Tibial artery (tissue), 4 donors: ENCODE measurements at regions not wholly inside any gene's neighbourhood (a gene's known extent, or its start where the extent isn't known, plus 50 kb on each side); places are given as distances from the start of the nearest gene placed in this dataset.

ENCODE experiments used
- DNase-seq, 2 donors: peaks; one replicate each; pipeline ENCODE4 v3.0.0-alpha.2; 2019
- H3K27ac ChIP-seq, 2 donors: fragments of 200-600 bp; sonication (generic) in 1 of 2; 1 replicate in 1 of 2; 2 replicates in 1 of 2; pipeline ENCODE4 v1.5.1; 2018 to 2019; ENCODE audit warnings: mild to moderate bottlenecking in 1 of 2
- H3K27me3 ChIP-seq, 2 donors: fragments of 200-600 bp; sonication (generic) in 1 of 2; one replicate each; pipeline versions ENCODE4 v1.5.1 to v1.6.0; 2016 to 2019
- H3K36me3 ChIP-seq, 3 donors: fragments of 200-600 bp; sonication (generic) in 2 of 3; one replicate each; pipeline ENCODE4 v1.5.1; 2016 to 2019; ENCODE audit warnings: mild to moderate bottlenecking in 2 of 3
- H3K4me1 ChIP-seq, 4 donors: fragments of 200-600 bp; sonication (generic) in 2 of 4; 1 replicate in 3 of 4; 2 replicates in 1 of 4; pipeline ENCODE4 v1.5.1; 2016 to 2019
- H3K4me3 ChIP-seq, 2 donors: fragments of 200-600 bp; sonication (generic) in 1 of 2; 1 replicate in 1 of 2; 2 replicates in 1 of 2; pipeline ENCODE4 v1.5.1; 2018 to 2019; ENCODE audit warnings: mild to moderate bottlenecking in 2 of 2
- H3K9me3 ChIP-seq, 3 donors: fragments of 200-600 bp; sonication (generic) in 1 of 3; one replicate each; pipeline ENCODE4 v1.5.1; 2016 to 2019
- CTCF ChIP-seq, 2 experiments: fragments of 200-600 bp in 1 of 2; fragments of 450-650 bp in 1 of 2; IDR thresholded peaks; one replicate each; pipeline ENCODE4 v1.5.1; 2017 to 2019; ENCODE audit warnings: antibody characterized with exemption in 2 of 2, mild to moderate bottlenecking in 1 of 2, moderate library complexity in 1 of 2
- intact Hi-C: fragments of 100-400 bp; cut with DNase I; formaldehyde crosslinking; loops from one replicate; pipeline ENCODE4 v1.15.0; 2023; ENCODE audit warnings: low total_unique reads

DNA sequence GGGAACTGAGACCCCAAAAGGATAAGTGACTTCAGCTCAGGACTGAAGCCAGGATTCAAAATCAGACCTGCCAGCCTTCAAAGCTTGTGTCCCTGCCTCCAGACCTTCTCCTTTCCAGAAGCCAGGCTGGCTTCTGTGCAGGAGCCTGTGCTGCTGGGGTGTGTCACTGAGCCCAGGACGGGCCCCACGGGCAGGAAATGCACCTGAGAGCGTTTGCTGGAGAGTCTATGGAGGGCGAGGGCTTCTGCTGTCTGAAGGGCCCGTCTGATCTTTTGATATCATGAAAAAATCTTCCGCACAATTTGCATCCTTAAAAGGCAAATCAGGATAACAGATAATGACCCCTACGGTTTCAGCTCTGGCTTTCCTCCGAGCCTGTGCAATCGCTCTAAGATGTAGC, 125.4 kb downstream of the FAM43A start:
- intact Hi-C loops, result no loop called here

GRCh38 chr3:194812176-194812575, 126.5 kb downstream of the FAM43A start:
- Histone ChIP-seq H3K27me3 (peaks cover 0 to 7% of the 10 kb centered on the region in 2 donors), H3K27ac (no peak overlapping the region), H3K4me3 (no peak overlapping the region), H3K36me3 (no peaks in the 10 kb centered on the region), H3K9me3 (no peaks in the 10 kb centered on the region), H3K4me1 (no peaks in the 10 kb centered on the region)
- intact Hi-C loops, result no loop called here
- no peak for TF ChIP-seq CTCF (IDR thresholded peaks at IDR 0.05)
- no peak for DNase-seq

More for the DNA sequence above, 125.4 kb downstream of the FAM43A start:
- Histone ChIP-seq H3K9me3 (no peaks in the 10 kb centered on the region), H3K4me1 (no peaks in the 10 kb centered on the region), H3K4me3 (no peak overlapping the region), H3K27me3 (peaks cover 0 to 11% of the 10 kb centered on the region in 2 donors), H3K36me3 (no peaks in the 10 kb centered on the region), H3K27ac (no peak overlapping the region)
- TF ChIP-seq CTCF (IDR thresholded peaks at IDR 0.05), result no peak
- no peak for DNase-seq

- DNase-seq, result no peak
- Histone ChIP-seq H3K4me3 (no peak overlapping the region), H3K36me3 (no peaks in the 10 kb centered on the region), H3K27ac (no peak overlapping the region), H3K9me3 (no peaks in the 10 kb centered on the region), H3K27me3 (peaks cover 0 to 9% of the 10 kb centered on the region in 2 donors), H3K4me1 (no peaks in the 10 kb centered on the region)
- intact Hi-C loops, result no loop called here
- no peak for TF ChIP-seq CTCF (IDR thresholded peaks at IDR 0.05)
These were observed 129.2 kb downstream of the FAM43A start for GRCh38 chr3:194814878-194815357.

DNA sequence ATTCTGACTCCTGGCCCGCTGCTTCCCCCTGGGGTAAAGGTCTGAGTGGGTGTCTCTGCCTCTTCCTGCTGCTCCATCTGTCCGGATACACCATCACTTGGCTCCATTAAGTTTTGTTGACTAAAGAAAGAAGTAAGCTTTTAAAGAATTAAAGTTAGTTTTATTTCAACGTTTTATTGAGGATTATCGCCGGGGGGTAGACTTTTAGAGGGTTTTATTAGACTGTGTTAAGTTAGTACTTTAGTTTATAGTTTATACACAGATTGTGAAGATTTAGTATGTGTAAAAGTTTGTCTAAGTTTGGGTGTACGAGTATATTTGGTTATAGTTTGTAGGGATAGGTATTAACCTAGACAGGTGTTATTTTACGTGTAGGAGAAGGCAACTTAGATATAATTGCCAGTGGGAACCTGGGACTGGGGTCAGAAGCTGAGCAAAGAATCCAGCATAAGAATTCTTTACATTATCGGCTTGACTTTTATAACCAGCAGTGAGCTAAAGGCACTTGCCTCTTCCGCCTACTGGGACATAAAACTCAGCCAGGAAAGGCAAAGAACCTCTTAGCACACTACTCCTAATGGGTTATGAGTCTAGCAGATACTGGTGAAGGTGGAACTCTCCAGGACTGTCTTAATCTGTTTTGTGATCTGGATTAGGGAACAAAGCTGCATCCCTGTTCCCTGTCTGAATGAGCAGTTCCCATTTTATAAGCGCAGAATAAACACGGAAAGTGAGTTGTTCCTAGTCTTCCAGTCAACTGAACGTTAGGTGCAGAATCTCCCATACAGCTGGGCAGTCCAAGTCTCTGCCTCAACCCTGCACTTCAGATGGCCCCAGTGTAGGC, 131.3 kb downstream of the FAM43A start:
- no peak for TF ChIP-seq CTCF (IDR thresholded peaks at IDR 0.05)
- peak in 1 of 2 donors; percentile 5 for DNase-seq
- Histone ChIP-seq H3K27me3 (peaks cover 0 to 15% of the 10 kb centered on the region in 2 donors), H3K36me3 (no peaks in the 10 kb centered on the region), H3K27ac (no peak overlapping the region), H3K4me3 (no peak overlapping the region), H3K9me3 (no peaks in the 10 kb centered on the region), H3K4me1 (no peaks in the 10 kb centered on the region)
- intact Hi-C loops, result no loop called here

DNA sequence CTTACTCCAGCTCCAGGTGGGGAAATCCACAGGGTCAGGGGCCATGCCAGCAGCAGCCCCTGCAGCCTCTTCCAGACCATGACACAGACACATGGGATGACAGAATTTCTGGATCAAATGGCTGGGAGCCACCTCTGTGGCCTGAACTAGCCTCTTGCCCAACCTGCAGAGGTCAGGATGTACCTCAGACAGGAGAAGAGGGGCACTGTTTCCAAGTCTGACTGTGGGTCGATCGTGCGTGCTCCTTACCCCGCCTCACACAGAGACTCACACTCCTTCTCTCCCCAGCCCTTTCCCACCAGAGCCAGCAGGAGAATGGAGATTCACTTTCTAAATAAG, 131.9 kb downstream of the FAM43A start:
- Histone ChIP-seq H3K27me3 (peaks cover 0 to 15% of the 10 kb centered on the region in 2 donors), H3K4me3 (no peak overlapping the region), H3K27ac (no peak overlapping the region), H3K9me3 (no peaks in the 10 kb centered on the region), H3K4me1 (no peaks in the 10 kb centered on the region), H3K36me3 (no peaks in the 10 kb centered on the region)
- TF ChIP-seq CTCF (IDR thresholded peaks at IDR 0.05), result no peak
- intact Hi-C loops, result no loop called here
- no peak for DNase-seq
